Gastroesophageal sphincter (tissue), 4 donors: ENCODE measurements at regions not wholly inside any gene's neighbourhood (a gene's known extent, or its start where the extent isn't known, plus 50 kb on each side); places are given as distances from the start of the nearest gene placed in this dataset.

Experiments used
- ATAC-seq: fragments of 150-250 bp; one replicate; pipeline ENCODE4 v1.9.1; 2016; ENCODE audit warnings: mild to moderate bottlenecking, moderate library complexity
- H3K27ac ChIP-seq, 4 donors: fragments of 200-600 bp; sonication (generic) in 3 of 4; 1 replicate in 3 of 4; 2 replicates in 1 of 4; pipeline ENCODE4 v1.5.1; 2016 to 2019
- H3K27me3 ChIP-seq: fragments of 200-600 bp; sonication (generic); one replicate; pipeline ENCODE4 v1.5.1; 2019
- H3K36me3 ChIP-seq, 2 donors: fragments of 200-600 bp; sonication (generic); one replicate each; pipeline ENCODE4 v1.5.1; 2019; ENCODE audit warnings: control low read depth in 1 of 2
- H3K4me1 ChIP-seq, 3 donors: fragments of 200-600 bp; sonication (generic); 1 replicate in 2 of 3; 2 replicates in 1 of 3; pipeline ENCODE4 v1.5.1; 2016 to 2019; ENCODE audit warnings: control low read depth in 2 of 3
- H3K4me3 ChIP-seq, 2 donors: fragments of 200-600 bp; sonication (generic); one replicate each; pipeline ENCODE4 v1.5.1; 2019; ENCODE audit warnings: mild to moderate bottlenecking in 1 of 2, moderate library complexity in 1 of 2
- H3K9me3 ChIP-seq, 3 donors: fragments of 200-600 bp; sonication (generic); one replicate each; pipeline ENCODE4 v1.5.1; 2017 to 2019; ENCODE audit warnings: control low read depth in 2 of 3
- EP300 ChIP-seq: sonication (generic); formaldehyde crosslinking; IDR thresholded peaks from one replicate; pipeline ENCODE4 v1.6.1; 2017; ENCODE audit warnings: antibody characterized with exemption, mild to moderate bottlenecking
- POLR2A ChIP-seq, 2 donors: fragments of 450-650 bp; IDR thresholded peaks; one replicate each; pipeline ENCODE4 v1.6.1; 2017; ENCODE audit warnings: antibody characterized with exemption in 2 of 2, mild to moderate bottlenecking in 2 of 2, moderate library complexity in 1 of 2
- POLR2AphosphoS5 ChIP-seq: sonication (generic); formaldehyde crosslinking; IDR thresholded peaks from one replicate; pipeline ENCODE4 v1.6.1; 2017; ENCODE audit warnings: antibody characterized with exemption
- WGBS, 2 donors: methylation state at CpG; one replicate each; pipeline ENCODE4 v1.1.5; 2018; ENCODE audit warnings: low coverage in 1 of 2; 5-methylcytosine and 5-hydroxymethylcytosine counted together
- TF ChIP-seq, protein P1 (sequence below), 4 experiments: fragments of 200-600 bp in 2 of 4; fragments of 450-650 bp in 2 of 4; sonication (generic) in 1 of 4; IDR thresholded peaks; one replicate each; pipeline ENCODE4 v1.5.1; 2017 to 2019; ENCODE audit warnings: antibody characterized with exemption in 4 of 4, mild to moderate bottlenecking in 2 of 4, moderate library complexity in 2 of 4

DNA sequence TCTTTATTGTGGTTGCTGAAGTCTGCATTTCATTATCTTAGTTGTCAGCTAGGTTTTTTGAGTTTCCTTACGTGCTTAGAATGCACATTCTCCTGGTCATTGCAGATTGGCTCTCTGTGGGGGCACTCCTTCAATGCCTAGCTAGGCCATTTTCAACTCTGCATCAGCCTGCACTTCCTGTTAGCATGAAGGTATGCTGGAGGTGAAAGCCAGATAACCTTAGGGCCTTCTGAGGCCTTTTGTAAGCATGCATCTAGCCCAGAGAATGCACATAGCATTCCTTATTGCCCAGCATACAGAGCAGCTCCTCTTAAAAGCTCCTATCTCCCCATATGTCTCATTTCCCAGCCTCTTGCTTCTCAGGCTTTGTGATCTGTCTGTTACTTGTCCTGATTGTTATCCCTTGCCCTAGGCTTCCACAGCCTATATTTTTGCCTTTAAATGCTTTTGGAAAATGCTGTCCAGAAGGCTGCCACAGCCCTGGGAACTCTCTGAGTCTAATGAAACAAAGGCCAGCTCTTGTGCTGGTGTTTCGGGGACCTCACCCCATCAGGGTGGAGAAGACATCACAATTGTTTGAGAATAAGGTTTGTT lies 108.1 kb upstream of the IGFBP3 start:
- no peaks in the 10 kb centered on the region for H3K36me3 ChIP-seq
- no peaks in the 10 kb centered on the region for H3K9me3 ChIP-seq
- TF ChIP-seq POLR2AphosphoS5 (no peak), EP300 (no peak), POLR2A (IDR thresholded peaks at IDR 0.05) (no peak)
- TF ChIP-seq, protein P1, sequence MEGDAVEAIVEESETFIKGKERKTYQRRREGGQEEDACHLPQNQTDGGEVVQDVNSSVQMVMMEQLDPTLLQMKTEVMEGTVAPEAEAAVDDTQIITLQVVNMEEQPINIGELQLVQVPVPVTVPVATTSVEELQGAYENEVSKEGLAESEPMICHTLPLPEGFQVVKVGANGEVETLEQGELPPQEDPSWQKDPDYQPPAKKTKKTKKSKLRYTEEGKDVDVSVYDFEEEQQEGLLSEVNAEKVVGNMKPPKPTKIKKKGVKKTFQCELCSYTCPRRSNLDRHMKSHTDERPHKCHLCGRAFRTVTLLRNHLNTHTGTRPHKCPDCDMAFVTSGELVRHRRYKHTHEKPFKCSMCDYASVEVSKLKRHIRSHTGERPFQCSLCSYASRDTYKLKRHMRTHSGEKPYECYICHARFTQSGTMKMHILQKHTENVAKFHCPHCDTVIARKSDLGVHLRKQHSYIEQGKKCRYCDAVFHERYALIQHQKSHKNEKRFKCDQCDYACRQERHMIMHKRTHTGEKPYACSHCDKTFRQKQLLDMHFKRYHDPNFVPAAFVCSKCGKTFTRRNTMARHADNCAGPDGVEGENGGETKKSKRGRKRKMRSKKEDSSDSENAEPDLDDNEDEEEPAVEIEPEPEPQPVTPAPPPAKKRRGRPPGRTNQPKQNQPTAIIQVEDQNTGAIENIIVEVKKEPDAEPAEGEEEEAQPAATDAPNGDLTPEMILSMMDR (IDR thresholded peaks at IDR 0.05) = no peak
- H3K27me3 ChIP-seq = no peaks in the 10 kb centered on the region
- no peak for ATAC-seq
- H3K27ac ChIP-seq = no peak overlapping the region
- WGBS, 2 donors = 67 to 83% methylated on average over 1 of the region's 2 CpGs
- no peak overlapping the region for H3K4me3 ChIP-seq
- H3K4me1 ChIP-seq = no peaks in the 10 kb centered on the region

GRCh38 chr7:46028246-46028645 lies 107.2 kb upstream of the IGFBP3 start:
- no peak overlapping the region for H3K27ac ChIP-seq
- H3K36me3 ChIP-seq = no peaks in the 10 kb centered on the region
- H3K27me3 ChIP-seq = no peaks in the 10 kb centered on the region
- H3K4me3 ChIP-seq = no peak overlapping the region
- no peaks in the 10 kb centered on the region for H3K4me1 ChIP-seq
- TF ChIP-seq POLR2A (IDR thresholded peaks at IDR 0.05) (no peak), POLR2AphosphoS5 (no peak), EP300 (no peak)
- TF ChIP-seq, protein P1 (IDR thresholded peaks at IDR 0.05) = no peak
- WGBS, 2 donors = 89% methylated on average over 1 of the region's 1 CpG
- H3K9me3 ChIP-seq = no peaks in the 10 kb centered on the region
- ATAC-seq = no peak

DNA sequence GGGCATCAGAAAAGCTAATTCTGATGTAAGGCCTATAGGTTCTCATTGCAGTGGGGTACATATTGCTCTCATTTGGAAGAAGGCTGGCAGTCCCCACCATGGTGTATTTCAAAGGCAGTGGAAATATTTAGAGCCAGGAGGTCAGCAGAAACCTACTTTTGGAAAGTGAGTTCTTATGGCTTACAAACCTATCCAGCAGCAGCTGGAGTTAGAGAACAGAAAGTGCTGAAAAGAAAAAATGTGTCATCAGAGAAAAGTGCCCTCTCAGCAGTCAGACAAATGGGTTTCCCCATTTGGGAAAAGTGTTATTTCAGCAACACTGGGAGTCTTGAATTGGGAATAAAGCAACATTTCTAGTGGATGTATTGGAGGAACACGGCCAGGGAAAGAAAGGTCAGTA lies 105.7 kb upstream of the IGFBP3 start:
- H3K9me3 ChIP-seq = no peaks in the 10 kb centered on the region
- H3K4me3 ChIP-seq = no peak overlapping the region
- ATAC-seq = no peak
- no peaks in the 10 kb centered on the region for H3K4me1 ChIP-seq
- TF ChIP-seq, protein P1 (IDR thresholded peaks at IDR 0.05) = no peak
- H3K27me3 ChIP-seq = no peaks in the 10 kb centered on the region
- WGBS, 2 donors = 92% methylated on average over 1 of the region's 1 CpG; no CpG with 5 or more reads in 1 of the 2 donors
- H3K36me3 ChIP-seq = no peaks in the 10 kb centered on the region
- no peak overlapping the region for H3K27ac ChIP-seq

DNA sequence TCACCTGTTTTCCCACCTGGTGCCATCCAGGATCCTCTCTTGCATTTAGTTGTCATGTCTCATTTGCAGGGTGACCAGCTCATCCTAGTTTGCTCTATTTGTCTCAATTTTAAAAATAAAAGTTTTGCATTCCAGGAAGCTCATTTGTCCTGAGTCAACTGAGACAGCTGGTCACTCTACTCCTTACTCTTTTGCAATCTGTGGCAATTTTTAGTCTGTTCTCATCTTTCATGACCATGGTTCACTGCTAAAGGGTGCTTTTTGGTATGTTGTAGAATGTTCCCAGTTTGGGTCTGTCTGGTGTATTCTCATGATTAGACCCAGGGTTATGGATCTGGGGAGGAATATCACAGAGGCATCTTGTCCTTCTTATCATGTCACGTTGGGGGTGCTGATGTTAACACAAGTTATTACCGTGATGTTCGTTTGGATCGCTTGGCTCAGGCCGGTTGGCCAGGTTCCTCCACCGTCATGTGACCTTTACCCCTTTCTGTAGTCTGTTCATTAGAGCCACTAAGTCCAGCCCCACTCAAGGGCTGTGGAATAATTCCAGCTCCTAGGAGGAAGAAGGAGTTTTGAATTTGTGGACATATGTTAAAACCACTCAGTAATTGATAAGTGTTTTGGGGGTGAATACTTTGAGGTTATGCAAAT lies 103.3 kb upstream of the IGFBP3 start:
- Histone ChIP-seq H3K9me3 (no peaks in the 10 kb centered on the region), H3K27me3 (no peaks in the 10 kb centered on the region), H3K4me1 (no peaks in the 10 kb centered on the region), H3K36me3 (no peaks in the 10 kb centered on the region), H3K27ac (no peak overlapping the region), H3K4me3 (no peak overlapping the region)
- 57 to 96% methylated on average over 6 of the region's 6 CpGs for WGBS, 2 donors
- no peak for ATAC-seq
- TF ChIP-seq, protein P1 (IDR thresholded peaks at IDR 0.05) = no peak
- no peak for TF ChIP-seq EP300
- no peak for TF ChIP-seq POLR2A (IDR thresholded peaks at IDR 0.05)
- TF ChIP-seq POLR2AphosphoS5 = no peak

GRCh38 chr7:46022397-46022796 lies 101.3 kb upstream of the IGFBP3 start:
- 87 to 96% methylated on average over 2 of the region's 2 CpGs for WGBS, 2 donors
- H3K36me3 ChIP-seq = no peaks in the 10 kb centered on the region
- TF ChIP-seq POLR2A (IDR thresholded peaks at IDR 0.05) (no peak), POLR2AphosphoS5 (no peak), EP300 (no peak)
- TF ChIP-seq, protein P1 (IDR thresholded peaks at IDR 0.05) = no peak
- peaks cover 0 to 7% (median 0%) of the 10 kb centered on the region in 3 donors for H3K9me3 ChIP-seq
- no peak overlapping the region for H3K4me3 ChIP-seq
- no peak for ATAC-seq
- H3K4me1 ChIP-seq = no peaks in the 10 kb centered on the region
- no peak overlapping the region for H3K27ac ChIP-seq
- H3K27me3 ChIP-seq = no peaks in the 10 kb centered on the region
